Activated CD8-positive, alpha-beta T cell treated with anti-CD3 and anti-CD28 coated beads for 36 hours (primary cell): ENCODE measurements at regions not wholly inside any gene's neighbourhood (a gene's known extent, or its start where the extent isn't known, plus 50 kb on each side); places are given as distances from the start of the nearest gene placed in this dataset.

Source experiments
- ATAC-seq: fragments of 200-7000 bp; cut with Tn5 transposase; one replicate; pipeline ENCODE4 v1.10.0; 2021; ENCODE audit warnings: mild to moderate bottlenecking, moderate library complexity
- CTCF ChIA-PET: fragments of 350-600 bp; sonication (Branson Sonifier 250); formaldehyde crosslinking; loops from one replicate; lab custom pipeline; 2021; ENCODE audit warnings: antibody characterized with exemption; lab: Charles Lee
- POLR2A ChIA-PET: fragments of 350-600 bp; sonication (Branson Sonifier 250); formaldehyde crosslinking; loops from one replicate; lab custom pipeline; 2021; ENCODE audit warnings: antibody characterized with exemption; lab: Charles Lee
- DNase-seq: peaks from one replicate; pipeline ENCODE4 v3.0.0-alpha.2; 2020
- H3K27ac Mint-ChIP-seq: one replicate; pipeline ENCODE4 v1.8.0; 2021; ENCODE audit warnings: mild to moderate bottlenecking, mixed read lengths
- H3K27me3 Mint-ChIP-seq: one replicate; pipeline ENCODE4 v1.8.0; 2021; ENCODE audit warnings: mixed read lengths
- H3K36me3 Mint-ChIP-seq: one replicate; pipeline ENCODE4 v1.8.0; 2021; ENCODE audit warnings: low read depth, mixed read lengths
- H3K4me1 Mint-ChIP-seq: one replicate; pipeline ENCODE4 v1.8.0; 2021; ENCODE audit warnings: low read depth, mixed read lengths
- H3K4me3 Mint-ChIP-seq: one replicate; pipeline ENCODE4 v1.8.0; 2021; ENCODE audit warnings: mild to moderate bottlenecking, moderate library complexity, mixed read lengths
- H3K9me3 Mint-ChIP-seq: one replicate; pipeline ENCODE4 v1.8.0; 2021; ENCODE audit warnings: mixed read lengths
- intact Hi-C: fragments of 100-400 bp; cut with micrococcal nuclease; formaldehyde crosslinking; loops from one replicate; pipeline ENCODE4 v1.10.0; 2022
- TF ChIP-seq, protein P1 (sequence below): fragments of 200-600 bp; IDR thresholded peaks from one replicate; pipeline ENCODE4 v1.8.0; 2022; ENCODE audit warnings: antibody characterized with exemption, mild to moderate bottlenecking

DNA sequence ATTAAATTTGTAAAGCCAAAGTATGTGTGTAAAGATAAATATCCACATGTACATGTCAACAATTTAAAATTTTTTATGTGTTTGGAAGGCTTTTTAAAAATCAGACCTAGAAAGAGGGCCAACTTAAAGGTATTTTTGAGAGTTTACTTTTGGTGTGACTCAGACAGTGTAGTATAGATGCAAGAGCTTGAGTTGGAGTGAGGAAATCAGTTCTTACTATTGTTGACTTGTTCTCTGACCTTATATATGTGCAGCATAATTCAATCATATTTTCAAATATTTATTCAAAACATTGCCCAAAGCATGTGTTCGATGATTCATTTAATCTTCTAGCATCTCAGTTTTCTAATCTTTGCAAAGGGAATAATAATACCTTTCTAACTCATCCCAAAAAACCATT is 243.7 kb upstream of the PRKCQ start:
- Mint-ChIP-seq H3K36me3 (no peaks in the 10 kb centered on the region), H3K27me3 (peaks cover 4% of the 10 kb centered on the region), H3K9me3 (no peaks in the 10 kb centered on the region), H3K4me3 (no peak overlapping the region), H3K4me1 (no peaks in the 10 kb centered on the region), H3K27ac (no peak overlapping the region)
- intact Hi-C loops, result no loop called here
- ChIA-PET CTCF (no interaction called here), POLR2A (no interaction called here)
- no peak for DNase-seq
- TF ChIP-seq, protein P1, sequence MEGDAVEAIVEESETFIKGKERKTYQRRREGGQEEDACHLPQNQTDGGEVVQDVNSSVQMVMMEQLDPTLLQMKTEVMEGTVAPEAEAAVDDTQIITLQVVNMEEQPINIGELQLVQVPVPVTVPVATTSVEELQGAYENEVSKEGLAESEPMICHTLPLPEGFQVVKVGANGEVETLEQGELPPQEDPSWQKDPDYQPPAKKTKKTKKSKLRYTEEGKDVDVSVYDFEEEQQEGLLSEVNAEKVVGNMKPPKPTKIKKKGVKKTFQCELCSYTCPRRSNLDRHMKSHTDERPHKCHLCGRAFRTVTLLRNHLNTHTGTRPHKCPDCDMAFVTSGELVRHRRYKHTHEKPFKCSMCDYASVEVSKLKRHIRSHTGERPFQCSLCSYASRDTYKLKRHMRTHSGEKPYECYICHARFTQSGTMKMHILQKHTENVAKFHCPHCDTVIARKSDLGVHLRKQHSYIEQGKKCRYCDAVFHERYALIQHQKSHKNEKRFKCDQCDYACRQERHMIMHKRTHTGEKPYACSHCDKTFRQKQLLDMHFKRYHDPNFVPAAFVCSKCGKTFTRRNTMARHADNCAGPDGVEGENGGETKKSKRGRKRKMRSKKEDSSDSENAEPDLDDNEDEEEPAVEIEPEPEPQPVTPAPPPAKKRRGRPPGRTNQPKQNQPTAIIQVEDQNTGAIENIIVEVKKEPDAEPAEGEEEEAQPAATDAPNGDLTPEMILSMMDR, result no peak
- ATAC-seq, result no peak

DNA sequence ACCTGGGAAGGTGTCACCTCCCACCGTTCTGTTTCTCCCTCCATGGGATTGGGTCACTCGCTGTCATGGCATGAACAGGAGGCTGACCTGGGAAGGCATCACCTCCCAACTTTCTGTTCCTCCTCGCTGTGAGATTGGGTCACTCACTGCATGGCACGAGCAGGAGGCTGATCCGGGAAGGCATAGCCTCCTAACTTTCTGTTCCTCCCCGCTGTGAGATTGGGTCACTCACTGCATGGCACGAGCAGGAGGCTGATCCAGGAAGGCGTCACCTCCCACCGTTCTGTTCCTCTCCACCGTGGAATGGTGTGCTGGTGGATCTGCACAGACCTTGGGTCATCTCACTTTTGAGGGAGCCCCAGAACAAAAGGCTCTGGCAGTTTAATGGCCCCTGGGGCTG is 239.2 kb upstream of the PRKCQ start:
- no peak overlapping the region for H3K4me3 Mint-ChIP-seq
- intact Hi-C loops, result no loop called here
- no peak overlapping the region for H3K27ac Mint-ChIP-seq
- H3K9me3 Mint-ChIP-seq, result no peaks in the 10 kb centered on the region
- CTCF ChIA-PET, result no interaction called here
- ATAC-seq (no peak), DNase-seq (no peak)
- H3K27me3 Mint-ChIP-seq, result peaks cover 4% of the 10 kb centered on the region
- H3K4me1 Mint-ChIP-seq, result no peaks in the 10 kb centered on the region
- POLR2A ChIA-PET, result no interaction called here
- no peaks in the 10 kb centered on the region for H3K36me3 Mint-ChIP-seq
- TF ChIP-seq, protein P1, result no peak

DNA sequence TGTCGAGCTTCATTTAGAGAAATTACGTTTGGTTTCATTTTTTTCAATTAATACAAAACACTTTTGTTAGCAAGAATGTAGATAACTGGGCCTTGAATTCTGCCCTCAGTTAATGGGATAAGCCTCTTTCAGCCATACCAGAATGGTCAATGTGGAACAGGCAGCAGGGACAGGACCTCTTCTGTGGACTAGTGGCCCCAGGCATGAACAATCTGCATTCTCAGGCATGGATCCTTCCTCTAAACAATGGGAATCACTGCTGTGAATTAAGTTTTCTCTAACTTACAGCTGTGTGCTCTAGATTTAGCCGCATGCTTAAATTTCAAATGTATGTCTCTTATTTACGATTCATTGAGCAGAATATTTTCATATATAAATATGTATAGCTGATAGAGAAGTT is 237.7 kb upstream of the PRKCQ start:
- no peaks in the 10 kb centered on the region for H3K36me3 Mint-ChIP-seq
- no peaks in the 10 kb centered on the region for H3K9me3 Mint-ChIP-seq
- ATAC-seq (no peak), DNase-seq (no peak)
- H3K27ac Mint-ChIP-seq, result no peak overlapping the region
- H3K27me3 Mint-ChIP-seq, result peaks cover 4% of the 10 kb centered on the region
- no peaks in the 10 kb centered on the region for H3K4me1 Mint-ChIP-seq
- H3K4me3 Mint-ChIP-seq, result no peak overlapping the region
- intact Hi-C loops, result no loop called here
- POLR2A ChIA-PET, result no interaction called here
- CTCF ChIA-PET, result interaction anchor here (1.1 kb wide), 1 partner anchor 20 kb away, joined by 4 read pairs; no protein-coding TSS in a partner anchor
- TF ChIP-seq, protein P1, result no peak

DNA sequence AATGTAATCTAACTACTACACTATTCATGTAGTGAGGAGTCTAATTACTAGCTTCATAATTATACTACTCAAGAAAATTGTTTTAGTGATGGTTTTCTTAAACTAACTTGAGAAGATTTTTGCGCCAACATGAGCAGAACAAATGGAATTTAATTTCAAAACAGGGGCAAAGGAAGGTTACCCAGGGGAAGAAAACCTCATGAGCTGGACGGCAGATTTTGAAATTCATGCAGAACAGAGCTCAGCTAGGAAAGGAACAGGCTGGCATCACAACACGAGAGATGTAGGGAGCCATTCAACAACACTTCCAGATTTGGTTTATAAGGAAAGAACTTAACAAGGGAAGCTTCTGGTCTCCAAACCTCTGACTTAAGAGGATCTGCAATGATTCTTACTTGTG is 235.3 kb upstream of the PRKCQ start:
- TF ChIP-seq, protein P1, result no peak
- H3K4me1 Mint-ChIP-seq, result no peaks in the 10 kb centered on the region
- CTCF ChIA-PET, result no interaction called here
- H3K4me3 Mint-ChIP-seq, result no peak overlapping the region
- intact Hi-C loops, result no loop called here
- no peak overlapping the region for H3K27ac Mint-ChIP-seq
- H3K9me3 Mint-ChIP-seq, result no peaks in the 10 kb centered on the region
- peaks cover 11% of the 10 kb centered on the region for H3K27me3 Mint-ChIP-seq
- DNase-seq (no peak), ATAC-seq (no peak)
- H3K36me3 Mint-ChIP-seq, result no peaks in the 10 kb centered on the region
- POLR2A ChIA-PET, result interaction anchor here (0.7 kb wide), 1 partner anchor 388 kb away, joined by 3 read pairs; no protein-coding TSS in a partner anchor

DNA sequence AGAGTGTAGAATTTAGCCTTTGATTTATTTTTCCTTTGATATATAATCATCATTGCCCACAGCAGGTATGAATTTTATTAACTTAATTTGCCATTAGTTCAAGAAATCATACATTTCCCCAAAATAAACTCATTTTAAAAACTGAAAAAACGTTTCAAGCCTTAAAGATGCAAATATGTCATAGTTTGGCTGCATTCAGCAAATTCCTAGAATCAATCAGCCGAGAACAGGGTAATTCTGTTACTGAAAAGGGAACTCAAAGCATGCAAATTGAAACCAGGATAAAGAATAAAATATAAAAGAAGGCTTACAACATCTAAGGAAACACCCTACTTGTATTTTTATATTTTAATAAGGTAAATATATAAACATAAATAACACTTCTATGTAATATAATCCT is 233.8 kb upstream of the PRKCQ start:
- Mint-ChIP-seq H3K4me3 (no peak overlapping the region), H3K4me1 (no peaks in the 10 kb centered on the region), H3K36me3 (no peaks in the 10 kb centered on the region), H3K9me3 (no peaks in the 10 kb centered on the region), H3K27me3 (peaks cover 13% of the 10 kb centered on the region), H3K27ac (no peak overlapping the region)
- ATAC-seq, result no peak
- ChIA-PET POLR2A (no interaction called here), CTCF (no interaction called here)
- no peak for DNase-seq
- intact Hi-C loops, result no loop called here
- TF ChIP-seq, protein P1, result no peak
